Dendritic cell treated with granulocyte-macrophage colony-stimulating factor and Interleukin-4, amounts not matched to agents 40 ng/mL and 50 ng/mL, for 4 days (primary cell): ENCODE measurements at regions not wholly inside any gene's neighbourhood (a gene's known extent, or its start where the extent isn't known, plus 50 kb on each side); places are given as distances from the start of the nearest gene placed in this dataset.
"Not testable (repeated sequence)": the region's sequence is repeated elsewhere in the genome, so short reads cannot be mapped to it uniquely, and the experiment has no call there.

Experiments used
- H3K27ac Mint-ChIP-seq: one replicate; pipeline ENCODE4 v1.8.0; 2022; ENCODE audit warnings: mild to moderate bottlenecking, mixed read lengths
- H3K27me3 Mint-ChIP-seq: one replicate; pipeline ENCODE4 v1.8.0; 2022; ENCODE audit warnings: mild to moderate bottlenecking, mixed read lengths
- H3K36me3 Mint-ChIP-seq: one replicate; pipeline ENCODE4 v1.8.0; 2022; ENCODE audit warnings: low read depth, mixed read lengths
- H3K4me1 Mint-ChIP-seq: one replicate; pipeline ENCODE4 v1.8.0; 2022; ENCODE audit warnings: low read depth, mixed read lengths
- H3K4me3 Mint-ChIP-seq: one replicate; pipeline ENCODE4 v1.8.0; 2022; ENCODE audit warnings: mild to moderate bottlenecking, moderate library complexity, mixed read lengths
- H3K9me3 Mint-ChIP-seq: one replicate; pipeline ENCODE4 v1.8.0; 2022; ENCODE audit warnings: mixed read lengths
- intact Hi-C: fragments of 100-400 bp; cut with micrococcal nuclease; formaldehyde crosslinking; loops from one replicate; pipeline ENCODE4 v1.15.0; 2022

GRCh38 chr5:26364624-26365023, 673.8 kb downstream of the CDH9 start:
- H3K36me3 Mint-ChIP-seq, H3K27ac Mint-ChIP-seq, intact Hi-C loops, H3K27me3 Mint-ChIP-seq, H3K4me1 Mint-ChIP-seq, H3K4me3 Mint-ChIP-seq: not testable (repeated sequence)
- peaks cover 83% of the 10 kb centered on the region for H3K9me3 Mint-ChIP-seq

- Mint-ChIP-seq H3K4me3 (no peak overlapping the region), H3K36me3 (no peaks in the 10 kb centered on the region), H3K4me1 (no peaks in the 10 kb centered on the region), H3K27ac (no peak overlapping the region), H3K9me3 (peaks cover 15% of the 10 kb centered on the region), H3K27me3 (no peaks in the 10 kb centered on the region)
- intact Hi-C loops = no loop called here
These were observed 694.5 kb downstream of the CDH9 start for GRCh38 chr5:26343801-26344325.

GRCh38 chr5:26339576-26339975, 698.8 kb downstream of the CDH9 start:
- intact Hi-C loops = no loop called here
- no peak overlapping the region for H3K4me3 Mint-ChIP-seq
- peaks cover 24% of the 10 kb centered on the region for H3K9me3 Mint-ChIP-seq
- no peak overlapping the region for H3K27ac Mint-ChIP-seq
- H3K27me3 Mint-ChIP-seq = no peaks in the 10 kb centered on the region
- H3K4me1 Mint-ChIP-seq = no peaks in the 10 kb centered on the region
- no peaks in the 10 kb centered on the region for H3K36me3 Mint-ChIP-seq

- intact Hi-C loops = no loop called here
- Mint-ChIP-seq H3K36me3 (no peaks in the 10 kb centered on the region), H3K9me3 (no peaks in the 10 kb centered on the region), H3K27ac (no peak overlapping the region), H3K4me3 (no peak overlapping the region), H3K4me1 (no peaks in the 10 kb centered on the region), H3K27me3 (no peaks in the 10 kb centered on the region)
These were observed 708.7 kb downstream of the CDH9 start for GRCh38 chr5:26329562-26330189.

GRCh38 chr5:26326153-26326759, 712.1 kb downstream of the CDH9 start:
- Mint-ChIP-seq H3K36me3 (no peaks in the 10 kb centered on the region), H3K9me3 (no peaks in the 10 kb centered on the region), H3K4me1 (no peaks in the 10 kb centered on the region), H3K27me3 (no peaks in the 10 kb centered on the region), H3K4me3 (no peak overlapping the region), H3K27ac (no peak overlapping the region)
- intact Hi-C loops = no loop called here

- H3K27ac Mint-ChIP-seq, intact Hi-C loops, H3K36me3 Mint-ChIP-seq, H3K4me3 Mint-ChIP-seq, H3K27me3 Mint-ChIP-seq, H3K4me1 Mint-ChIP-seq, H3K9me3 Mint-ChIP-seq: not testable (repeated sequence)
These were observed 713.0 kb downstream of the CDH9 start for GRCh38 chr5:26325432-26325831.

- H3K9me3 Mint-ChIP-seq, H3K4me3 Mint-ChIP-seq, H3K27me3 Mint-ChIP-seq, H3K36me3 Mint-ChIP-seq, intact Hi-C loops, H3K27ac Mint-ChIP-seq, H3K4me1 Mint-ChIP-seq: not testable (repeated sequence)
These were observed 714.0 kb downstream of the CDH9 start for GRCh38 chr5:26324273-26324895.

GRCh38 chr5:26323794-26324193, 714.6 kb downstream of the CDH9 start:
- intact Hi-C loops = no loop called here
- Mint-ChIP-seq H3K4me1 (no peaks in the 10 kb centered on the region), H3K4me3 (no peak overlapping the region), H3K27me3 (no peaks in the 10 kb centered on the region), H3K9me3 (no peaks in the 10 kb centered on the region), H3K27ac (no peak overlapping the region), H3K36me3 (no peaks in the 10 kb centered on the region)

GRCh38 chr5:26321278-26321677, 717.1 kb downstream of the CDH9 start:
- H3K4me1 Mint-ChIP-seq = no peaks in the 10 kb centered on the region
- H3K4me3 Mint-ChIP-seq = no peak overlapping the region
- H3K27me3 Mint-ChIP-seq = no peaks in the 10 kb centered on the region
- no peak overlapping the region for H3K27ac Mint-ChIP-seq
- H3K9me3 Mint-ChIP-seq = no peaks in the 10 kb centered on the region
- H3K36me3 Mint-ChIP-seq = no peaks in the 10 kb centered on the region
- intact Hi-C loops = no loop called here

GRCh38 chr5:26310415-26310814, 728.0 kb downstream of the CDH9 start:
- Mint-ChIP-seq H3K9me3 (no peaks in the 10 kb centered on the region), H3K27me3 (no peaks in the 10 kb centered on the region), H3K4me3 (no peak overlapping the region), H3K4me1 (no peaks in the 10 kb centered on the region), H3K36me3 (no peaks in the 10 kb centered on the region), H3K27ac (no peak overlapping the region)
- intact Hi-C loops = no loop called here

- H3K27me3 Mint-ChIP-seq = no peaks in the 10 kb centered on the region
- no peaks in the 10 kb centered on the region for H3K36me3 Mint-ChIP-seq
- H3K4me1 Mint-ChIP-seq = no peaks in the 10 kb centered on the region
- no peak overlapping the region for H3K27ac Mint-ChIP-seq
- H3K4me3 Mint-ChIP-seq = no peak overlapping the region
- intact Hi-C loops = no loop called here
- no peaks in the 10 kb centered on the region for H3K9me3 Mint-ChIP-seq
These were observed 742.8 kb downstream of the CDH9 start for GRCh38 chr5:26295541-26295940.

GRCh38 chr5:26282190-26282589, 756.2 kb downstream of the CDH9 start:
- Mint-ChIP-seq H3K36me3 (no peaks in the 10 kb centered on the region), H3K9me3 (peaks cover 6% of the 10 kb centered on the region), H3K27ac (no peak overlapping the region), H3K4me3 (no peak overlapping the region), H3K27me3 (no peaks in the 10 kb centered on the region), H3K4me1 (no peaks in the 10 kb centered on the region)
- intact Hi-C loops = no loop called here

- no peaks in the 10 kb centered on the region for H3K27me3 Mint-ChIP-seq
- no peak overlapping the region for H3K27ac Mint-ChIP-seq
- no peak overlapping the region for H3K4me3 Mint-ChIP-seq
- peaks cover 20% of the 10 kb centered on the region for H3K9me3 Mint-ChIP-seq
- no peaks in the 10 kb centered on the region for H3K4me1 Mint-ChIP-seq
- intact Hi-C loops = no loop called here
- no peaks in the 10 kb centered on the region for H3K36me3 Mint-ChIP-seq
These were observed 760.3 kb downstream of the CDH9 start for GRCh38 chr5:26278078-26278477.

GRCh38 chr5:26259081-26259480, 779.3 kb downstream of the CDH9 start:
- H3K4me3 Mint-ChIP-seq = no peak overlapping the region
- H3K36me3 Mint-ChIP-seq = no peaks in the 10 kb centered on the region
- no peak overlapping the region for H3K27ac Mint-ChIP-seq
- intact Hi-C loops = no loop called here
- H3K27me3 Mint-ChIP-seq = no peaks in the 10 kb centered on the region
- no peaks in the 10 kb centered on the region for H3K4me1 Mint-ChIP-seq
- peaks cover 26% of the 10 kb centered on the region for H3K9me3 Mint-ChIP-seq
